ENCODE measurements at regions not wholly inside any gene's neighbourhood (a gene's known extent, or its start where the extent isn't known, plus 50 kb on each side); places are given as distances from the start of the nearest gene placed in this dataset.
"Not testable (repeated sequence)": the region's sequence is repeated elsewhere in the genome, so short reads cannot be mapped to it uniquely, and the experiment has no call there.

GRCh38 chr15:26115229-26115943 is 252.3 kb upstream of the ATP10A start:
- DNase-seq = no peak

GRCh38 chr15:26114128-26114527 is 251.0 kb upstream of the ATP10A start:
- not testable (repeated sequence) for DNase-seq

GRCh38 chr15:26113296-26113695 is 250.2 kb upstream of the ATP10A start:
- no peak for DNase-seq

GRCh38 chr15:26109203-26109602 is 246.1 kb upstream of the ATP10A start:
- DNase-seq = no peak

GRCh38 chr15:26106556-26106955 is 243.4 kb upstream of the ATP10A start:
- DNase-seq = no peak

GRCh38 chr15:26103002-26103404 is 239.9 kb upstream of the ATP10A start:
- no peak for DNase-seq

- DNase-seq = no peak
Measured at GRCh38 chr15:26102365-26102764, 239.2 kb upstream of the ATP10A start.

- no peak for DNase-seq
Measured at GRCh38 chr15:26101443-26101842, 238.3 kb upstream of the ATP10A start.

GRCh38 chr15:26098801-26099200 is 235.7 kb upstream of the ATP10A start:
- DNase-seq = no peak

- DNase-seq = no peak
Measured at GRCh38 chr15:26097216-26097615, 234.1 kb upstream of the ATP10A start.

- DNase-seq = no peak
Measured at GRCh38 chr15:26096581-26096980, 233.5 kb upstream of the ATP10A start.

GRCh38 chr15:26095710-26096330 is 232.7 kb upstream of the ATP10A start:
- DNase-seq = no peak

GRCh38 chr15:26091184-26091583 is 228.1 kb upstream of the ATP10A start:
- no peak for DNase-seq

- DNase-seq = no peak
Measured at GRCh38 chr15:26087881-26088280, 224.8 kb upstream of the ATP10A start.

GRCh38 chr15:26087395-26087794 is 224.3 kb upstream of the ATP10A start:
- DNase-seq = no peak

- no peak for DNase-seq
Measured at GRCh38 chr15:26084771-26085170, 221.6 kb upstream of the ATP10A start.

- no peak for DNase-seq
Measured at GRCh38 chr15:26083896-26084295, 220.8 kb upstream of the ATP10A start.

- no peak for DNase-seq
Measured at GRCh38 chr15:26083457-26083856, 220.3 kb upstream of the ATP10A start.

- DNase-seq = peak; percentile 89 to 97 (median 89)
Measured at GRCh38 chr15:26082221-26083109, 219.3 kb upstream of the ATP10A start.

- no peak for DNase-seq
Measured at GRCh38 chr15:26081758-26082220, 218.7 kb upstream of the ATP10A start.

- no peak for DNase-seq
Measured at GRCh38 chr15:26075770-26076169, 212.6 kb upstream of the ATP10A start.

GRCh38 chr15:26073430-26074333 is 210.6 kb upstream of the ATP10A start:
- DNase-seq = no peak

Measured in NCI-H1417 (cell line).